ENCODE measurements at regions not wholly inside any gene's neighbourhood (a gene's known extent, or its start where the extent isn't known, plus 50 kb on each side); places are given as distances from the start of the nearest gene placed in this dataset.

GRCh38 chr13:97798171-97798821, 155.2 kb upstream of the IPO5 start:
- no peak for DNase-seq

- no peak for DNase-seq
Measured at GRCh38 chr13:97798836-97799235, 154.6 kb upstream of the IPO5 start.

GRCh38 chr13:97802213-97802612, 151.3 kb upstream of the IPO5 start:
- DNase-seq = no peak

DNA sequence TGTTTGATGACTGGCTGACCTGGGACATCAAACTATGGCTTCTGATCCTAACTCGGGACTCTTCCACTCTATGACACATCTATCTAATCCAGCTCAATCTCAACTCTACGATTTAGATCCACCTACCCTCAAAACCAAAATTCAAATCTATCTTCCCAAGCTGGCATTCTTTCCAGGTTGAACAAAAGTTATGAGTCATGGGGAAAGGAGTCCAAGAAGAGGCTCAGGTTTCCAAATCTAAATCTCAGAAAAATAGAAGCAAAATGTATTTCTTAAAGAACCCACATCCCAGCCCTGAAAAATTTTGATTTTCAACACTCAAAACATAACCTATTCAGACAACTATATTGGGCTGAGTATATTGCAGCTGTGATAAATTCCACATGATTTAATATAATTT, 143.9 kb upstream of the IPO5 start:
- DNase-seq = no peak

- no peak for DNase-seq
Measured at GRCh38 chr13:97810152-97810551, 143.3 kb upstream of the IPO5 start.

- DNase-seq = no peak
Measured at GRCh38 chr13:97822377-97822776, 131.1 kb upstream of the IPO5 start.

DNA sequence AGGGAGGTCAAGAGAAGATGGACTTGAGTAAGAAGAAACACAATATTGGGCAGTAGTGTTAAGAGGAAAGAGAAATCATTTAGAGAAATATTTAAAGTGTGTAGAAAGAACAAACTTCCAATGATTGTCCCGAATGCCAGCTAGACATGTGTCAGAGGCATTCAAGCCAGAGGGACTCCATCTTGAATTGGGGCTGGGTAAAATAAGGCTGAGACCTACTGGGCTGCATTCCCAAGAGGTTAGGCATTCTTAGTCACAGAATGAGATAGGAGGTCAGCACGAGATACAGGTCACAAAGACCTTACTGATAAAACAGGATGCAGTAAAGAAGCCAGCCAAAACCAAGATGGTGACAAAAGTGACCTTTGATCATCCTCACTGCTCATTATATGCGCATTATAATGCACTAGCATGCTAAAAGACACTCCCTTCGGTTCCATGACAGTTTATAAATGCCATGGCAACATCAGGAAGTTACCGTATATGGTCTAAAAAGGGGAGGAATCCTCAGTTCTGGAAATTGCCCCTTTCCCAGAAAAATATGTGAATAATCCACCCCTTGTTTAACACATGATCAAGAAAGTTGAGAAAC, 127.0 kb upstream of the IPO5 start:
- no peak for DNase-seq

DNA sequence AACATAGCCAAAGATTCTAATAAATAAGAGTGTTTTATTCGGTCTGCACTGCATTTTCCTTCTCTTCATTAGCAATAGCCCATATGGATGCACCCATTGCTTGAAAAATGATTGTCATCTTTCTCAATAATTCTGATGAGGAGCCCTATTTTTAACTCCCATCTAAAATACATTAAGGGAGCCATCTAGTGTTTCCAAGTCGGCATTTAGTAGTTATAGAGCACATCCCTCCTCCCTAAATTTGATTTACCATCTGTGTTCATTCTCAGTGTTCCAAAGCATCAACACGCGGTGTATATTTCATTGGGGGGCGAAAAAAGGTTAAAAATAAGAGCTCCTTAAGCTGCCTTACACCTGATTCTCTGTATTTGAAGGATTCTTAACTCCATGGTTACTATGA, 119.2 kb upstream of the IPO5 start:
- DNase-seq = no peak

DNA sequence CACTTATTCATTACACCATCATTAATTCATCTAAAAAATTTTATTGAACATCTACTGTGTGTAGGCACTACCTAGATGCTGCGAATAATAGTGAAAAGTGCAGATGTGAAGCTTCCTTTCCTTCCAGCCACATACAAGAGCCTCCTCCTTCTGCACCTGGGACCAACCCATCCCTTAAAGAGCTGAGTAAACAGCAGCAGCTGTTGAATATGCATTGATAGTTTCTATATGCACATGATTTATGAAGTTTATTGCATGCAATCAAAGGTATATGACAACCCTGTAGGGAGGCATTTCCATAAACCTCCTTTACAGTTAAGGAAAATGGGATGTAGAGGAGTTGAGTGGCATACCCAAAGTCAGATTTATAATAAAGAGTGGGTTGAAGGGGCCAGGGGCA, 110.3 kb upstream of the IPO5 start:
- no peak for DNase-seq

DNA sequence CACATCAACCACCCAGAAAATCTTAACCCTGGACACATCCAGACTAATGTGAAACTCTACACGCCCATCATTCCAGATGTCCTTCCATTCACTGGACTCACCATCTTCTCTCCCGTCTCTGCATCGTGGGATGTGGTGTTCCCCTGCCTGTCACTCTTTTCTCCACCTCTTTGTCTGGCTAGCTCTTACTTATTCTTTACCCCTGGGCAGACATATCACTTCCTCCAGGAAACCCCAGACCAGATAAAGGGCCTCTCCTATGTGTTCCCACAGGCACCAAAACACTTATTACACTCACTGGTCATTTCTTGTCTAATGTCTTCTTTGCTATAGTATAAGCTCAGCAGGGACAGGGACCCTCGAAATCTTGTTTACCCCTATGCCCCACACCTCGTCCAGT, 109.3 kb upstream of the IPO5 start:
- no peak for DNase-seq

- no peak for DNase-seq
Measured at GRCh38 chr13:97848886-97849285, 104.6 kb upstream of the IPO5 start.

DNA sequence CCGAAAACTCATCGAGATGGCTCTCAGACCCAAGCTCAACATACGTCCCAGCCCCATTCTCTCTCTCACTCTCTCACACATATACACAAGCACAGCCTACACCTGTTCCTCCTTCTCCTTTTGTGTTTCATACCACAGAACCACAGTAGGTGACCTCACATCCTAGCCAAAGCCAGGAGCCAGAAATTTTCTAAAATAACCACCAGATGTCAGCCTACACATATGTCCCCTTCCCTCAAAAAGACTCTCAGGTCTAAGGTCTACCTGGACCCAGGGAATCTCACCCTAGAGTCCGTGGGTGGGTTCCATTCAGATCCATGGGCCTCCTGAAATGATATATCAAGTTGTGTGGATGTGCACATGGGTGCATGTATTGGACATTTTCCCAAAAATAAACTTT, 104.2 kb upstream of the IPO5 start:
- no peak for DNase-seq

DNA sequence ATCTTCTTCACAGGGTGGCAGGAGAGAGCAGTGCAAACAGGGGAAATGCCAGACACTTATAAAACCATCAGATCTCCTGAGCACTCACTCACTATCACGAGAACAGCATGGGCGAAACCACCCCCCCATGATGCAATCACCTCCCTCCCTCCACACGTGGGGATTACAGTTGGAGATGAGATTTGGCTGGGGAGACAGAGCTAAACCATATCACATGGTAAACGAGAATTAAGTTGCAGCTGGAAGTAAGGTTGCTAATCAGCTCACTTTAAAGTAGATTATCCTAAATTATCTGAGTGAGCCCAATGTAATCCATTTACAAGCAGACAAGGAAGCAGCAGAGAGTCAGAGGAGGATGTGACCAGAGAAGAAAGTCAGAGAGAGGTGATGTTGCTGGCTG, 102.2 kb upstream of the IPO5 start:
- no peak for DNase-seq

DNA sequence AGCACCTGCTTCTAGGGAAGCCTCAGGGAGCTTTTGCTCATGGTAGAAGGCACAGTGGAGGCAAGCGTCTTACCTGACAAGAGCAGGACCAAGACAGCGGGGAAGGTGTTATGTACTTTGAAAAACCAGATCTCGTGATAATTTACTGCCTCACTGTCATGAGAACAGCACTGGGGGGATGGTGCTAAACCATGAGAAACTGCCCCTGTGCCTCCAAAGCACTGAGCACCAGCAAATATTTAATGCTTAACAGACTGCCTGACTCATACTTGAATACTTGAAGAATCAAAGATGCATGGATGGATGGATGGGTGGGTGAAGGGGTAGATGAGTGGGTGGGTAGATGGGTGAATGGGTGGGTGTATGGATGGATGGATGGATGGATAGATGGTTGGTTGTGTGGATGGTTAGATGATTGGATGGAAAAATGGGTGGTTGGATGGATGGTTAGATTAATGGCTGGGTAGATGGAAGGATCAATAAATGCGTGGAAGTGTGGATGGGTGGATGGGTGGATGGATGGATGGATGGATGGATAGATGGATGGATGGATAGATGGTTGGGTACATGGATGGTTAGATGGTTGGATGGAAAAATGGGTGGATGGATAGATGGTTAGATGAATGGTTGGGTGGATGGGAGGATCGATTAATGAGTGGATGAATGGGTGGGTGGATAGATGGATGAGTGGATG, 101.1 kb upstream of the IPO5 start:
- DNase-seq = no peak

- DNase-seq = no peak
Measured at GRCh38 chr13:97853550-97853949, 99.9 kb upstream of the IPO5 start.

- no peak for DNase-seq
Measured at GRCh38 chr13:97855570-97856303, 97.7 kb upstream of the IPO5 start.

- DNase-seq = no peak
Measured at GRCh38 chr13:97856304-97856675, 97.2 kb upstream of the IPO5 start.

- no peak for DNase-seq
Measured at GRCh38 chr13:97858161-97858560, 95.3 kb upstream of the IPO5 start.

- DNase-seq = no peak
Measured at GRCh38 chr13:97866346-97866745, 87.1 kb upstream of the IPO5 start.

- no peak for DNase-seq
Measured at GRCh38 chr13:97866751-97867150, 86.7 kb upstream of the IPO5 start.

- no peak for DNase-seq
Measured at GRCh38 chr13:97873398-97873797, 80.1 kb upstream of the IPO5 start.

GRCh38 chr13:97875218-97875617, 78.3 kb upstream of the IPO5 start:
- DNase-seq = no peak

- peak; percentile 1 for DNase-seq
Measured at GRCh38 chr13:97875911-97876310, 77.6 kb upstream of the IPO5 start.

Measured in NCI-H510A (cell line).